ENCODE measurements at regions not wholly inside any gene's neighbourhood (a gene's known extent, or its start where the extent isn't known, plus 50 kb on each side); places are given as distances from the start of the nearest gene placed in this dataset.

DNA sequence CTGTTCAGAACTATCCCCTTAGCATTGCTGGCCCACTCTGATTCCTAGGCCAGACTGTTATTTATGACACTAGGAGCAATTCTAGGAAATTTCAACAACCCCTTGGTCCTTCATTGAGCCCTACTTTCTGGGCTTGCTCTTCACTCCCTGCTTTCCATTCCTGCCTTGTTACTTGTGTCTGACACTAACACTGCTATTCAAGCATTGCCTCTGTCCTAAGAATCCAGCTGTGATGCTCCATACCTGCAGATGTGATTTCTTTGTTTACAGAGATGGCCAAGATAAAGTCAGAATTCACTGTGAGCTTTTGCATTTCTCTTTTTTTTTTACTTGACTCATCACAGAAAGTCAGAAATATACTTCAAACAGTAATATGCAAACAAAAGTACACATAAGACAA lies 377.2 kb upstream of the GOT2 start:
- TF ChIP-seq, protein P1, sequence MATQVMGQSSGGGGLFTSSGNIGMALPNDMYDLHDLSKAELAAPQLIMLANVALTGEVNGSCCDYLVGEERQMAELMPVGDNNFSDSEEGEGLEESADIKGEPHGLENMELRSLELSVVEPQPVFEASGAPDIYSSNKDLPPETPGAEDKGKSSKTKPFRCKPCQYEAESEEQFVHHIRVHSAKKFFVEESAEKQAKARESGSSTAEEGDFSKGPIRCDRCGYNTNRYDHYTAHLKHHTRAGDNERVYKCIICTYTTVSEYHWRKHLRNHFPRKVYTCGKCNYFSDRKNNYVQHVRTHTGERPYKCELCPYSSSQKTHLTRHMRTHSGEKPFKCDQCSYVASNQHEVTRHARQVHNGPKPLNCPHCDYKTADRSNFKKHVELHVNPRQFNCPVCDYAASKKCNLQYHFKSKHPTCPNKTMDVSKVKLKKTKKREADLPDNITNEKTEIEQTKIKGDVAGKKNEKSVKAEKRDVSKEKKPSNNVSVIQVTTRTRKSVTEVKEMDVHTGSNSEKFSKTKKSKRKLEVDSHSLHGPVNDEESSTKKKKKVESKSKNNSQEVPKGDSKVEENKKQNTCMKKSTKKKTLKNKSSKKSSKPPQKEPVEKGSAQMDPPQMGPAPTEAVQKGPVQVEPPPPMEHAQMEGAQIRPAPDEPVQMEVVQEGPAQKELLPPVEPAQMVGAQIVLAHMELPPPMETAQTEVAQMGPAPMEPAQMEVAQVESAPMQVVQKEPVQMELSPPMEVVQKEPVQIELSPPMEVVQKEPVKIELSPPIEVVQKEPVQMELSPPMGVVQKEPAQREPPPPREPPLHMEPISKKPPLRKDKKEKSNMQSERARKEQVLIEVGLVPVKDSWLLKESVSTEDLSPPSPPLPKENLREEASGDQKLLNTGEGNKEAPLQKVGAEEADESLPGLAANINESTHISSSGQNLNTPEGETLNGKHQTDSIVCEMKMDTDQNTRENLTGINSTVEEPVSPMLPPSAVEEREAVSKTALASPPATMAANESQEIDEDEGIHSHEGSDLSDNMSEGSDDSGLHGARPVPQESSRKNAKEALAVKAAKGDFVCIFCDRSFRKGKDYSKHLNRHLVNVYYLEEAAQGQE (IDR thresholded peaks at IDR 0.05; ENCODE audit: insufficient read depth in 1 of 2, low read depth in 2 of 2, low read length in 2 of 2): no peak
- TF ChIP-seq FOXP2 (optimal IDR thresholded peaks at IDR 0.05; ENCODE audit: borderline replicate concordance, extremely low read depth, extremely low read length, insufficient read depth) (no peak), TAF1 (IDR thresholded peaks at IDR 0.05; ENCODE audit: borderline replicate concordance, insufficient read depth, low read length) (no peak), SIN3A (IDR thresholded peaks at IDR 0.05; ENCODE audit: borderline replicate concordance, insufficient read depth, low read length) (no peak), POLR2AphosphoS5 (IDR thresholded peaks at IDR 0.05; ENCODE audit: low read depth, low read length) (no peak)

DNA sequence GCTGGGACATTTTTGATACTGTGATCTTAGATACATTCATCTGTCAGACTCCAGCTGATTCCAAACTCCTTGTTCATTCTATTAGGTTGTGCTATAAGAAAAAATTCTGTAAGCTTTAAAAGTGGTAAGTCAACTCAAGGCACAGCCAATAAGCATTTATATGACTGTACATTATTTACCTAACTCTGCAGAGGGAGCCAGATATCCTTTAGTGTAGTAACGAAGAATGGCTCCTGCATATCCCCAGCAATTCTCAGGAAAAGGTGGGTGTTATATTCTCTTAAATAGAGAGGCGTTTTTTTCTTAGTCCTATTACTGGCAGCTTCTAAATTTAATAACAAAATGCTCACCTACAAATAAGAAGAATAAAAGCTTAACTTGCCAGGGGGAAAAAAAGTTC lies 374.3 kb upstream of the GOT2 start:
- TF ChIP-seq POLR2AphosphoS5 (IDR thresholded peaks at IDR 0.05; ENCODE audit: low read depth, low read length): no peak
- no peak for TF ChIP-seq FOXP2 (optimal IDR thresholded peaks at IDR 0.05; ENCODE audit: borderline replicate concordance, extremely low read depth, extremely low read length, insufficient read depth)
- TF ChIP-seq SIN3A (IDR thresholded peaks at IDR 0.05; ENCODE audit: borderline replicate concordance, insufficient read depth, low read length): no peak
- TF ChIP-seq, protein P1 (IDR thresholded peaks at IDR 0.05; ENCODE audit: insufficient read depth in 1 of 2, low read depth in 2 of 2, low read length in 2 of 2): no peak
- TF ChIP-seq TAF1 (IDR thresholded peaks at IDR 0.05; ENCODE audit: borderline replicate concordance, insufficient read depth, low read length): no peak

DNA sequence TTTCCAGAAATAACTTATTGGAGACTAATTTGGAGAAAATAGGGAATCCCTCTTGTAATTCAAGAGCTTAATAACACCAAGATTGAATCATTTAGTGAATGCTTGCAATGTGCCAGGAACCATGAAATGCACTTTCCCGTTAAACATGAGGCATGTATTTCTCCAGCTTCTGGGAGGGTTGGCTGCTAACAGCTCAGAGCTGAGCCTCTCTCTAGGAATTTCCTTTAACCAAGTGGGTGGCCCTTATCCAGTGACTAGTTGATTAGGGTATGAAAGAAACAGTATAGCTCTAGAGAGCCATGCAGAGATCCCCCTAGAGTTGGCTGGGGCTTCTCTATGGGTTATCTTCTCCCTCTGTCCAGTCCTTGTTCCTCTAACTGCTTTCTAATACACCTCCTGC lies 356.4 kb upstream of the GOT2 start:
- TF ChIP-seq POLR2AphosphoS5 (IDR thresholded peaks at IDR 0.05; ENCODE audit: low read depth, low read length): no peak
- TF ChIP-seq, protein P1 (IDR thresholded peaks at IDR 0.05; ENCODE audit: insufficient read depth in 1 of 2, low read depth in 2 of 2, low read length in 2 of 2): no peak
- no peak for TF ChIP-seq TAF1 (IDR thresholded peaks at IDR 0.05; ENCODE audit: borderline replicate concordance, insufficient read depth, low read length)
- no peak for TF ChIP-seq FOXP2 (optimal IDR thresholded peaks at IDR 0.05; ENCODE audit: borderline replicate concordance, extremely low read depth, extremely low read length, insufficient read depth)
- TF ChIP-seq SIN3A (IDR thresholded peaks at IDR 0.05; ENCODE audit: borderline replicate concordance, insufficient read depth, low read length): no peak

DNA sequence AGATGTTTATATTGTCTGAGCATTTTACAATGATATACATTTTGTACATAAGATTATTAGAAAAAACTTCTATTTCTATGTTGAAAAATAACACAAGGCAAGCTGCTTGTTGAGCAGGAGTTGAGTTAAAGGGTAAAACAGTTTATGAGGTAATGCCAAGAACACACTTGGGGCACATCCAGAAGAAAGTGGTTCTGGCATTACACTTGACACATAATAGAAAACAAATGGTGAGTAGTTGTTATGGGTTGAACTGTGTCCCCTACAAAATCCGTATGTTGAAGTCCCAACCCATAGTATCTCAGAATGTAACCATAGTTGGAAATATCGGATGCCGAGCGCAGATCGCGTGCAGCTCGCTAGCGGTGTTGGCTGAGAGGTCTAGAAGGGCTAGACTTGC lies 354.3 kb upstream of the GOT2 start:
- no peak for TF ChIP-seq FOXP2 (optimal IDR thresholded peaks at IDR 0.05; ENCODE audit: borderline replicate concordance, extremely low read depth, extremely low read length, insufficient read depth)
- TF ChIP-seq POLR2AphosphoS5 (IDR thresholded peaks at IDR 0.05; ENCODE audit: low read depth, low read length): no peak
- no peak for TF ChIP-seq TAF1 (IDR thresholded peaks at IDR 0.05; ENCODE audit: borderline replicate concordance, insufficient read depth, low read length)
- TF ChIP-seq SIN3A (IDR thresholded peaks at IDR 0.05; ENCODE audit: borderline replicate concordance, insufficient read depth, low read length): no peak
- TF ChIP-seq, protein P1 (IDR thresholded peaks at IDR 0.05; ENCODE audit: insufficient read depth in 1 of 2, low read depth in 2 of 2, low read length in 2 of 2): no peak

DNA sequence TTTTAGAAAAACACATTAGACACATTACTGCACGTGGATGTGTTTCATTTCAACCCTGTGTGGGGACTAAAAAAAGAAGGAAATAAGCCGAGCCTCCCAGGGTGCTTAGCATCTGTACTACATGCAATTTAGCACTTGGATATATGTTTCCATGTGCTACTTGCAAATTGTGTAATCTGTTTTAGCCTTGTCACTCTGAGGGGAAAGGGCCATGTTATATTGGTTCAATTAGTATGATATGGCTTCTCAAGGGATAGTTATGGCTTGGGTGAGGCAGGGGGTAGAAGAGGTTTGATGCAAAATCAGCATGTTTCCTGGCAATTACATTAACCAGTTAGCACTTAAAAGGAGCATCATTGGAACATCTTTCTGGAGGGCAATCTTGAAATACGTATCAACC lies 353.5 kb upstream of the GOT2 start:
- no peak for TF ChIP-seq POLR2AphosphoS5 (IDR thresholded peaks at IDR 0.05; ENCODE audit: low read depth, low read length)
- TF ChIP-seq FOXP2 (optimal IDR thresholded peaks at IDR 0.05; ENCODE audit: borderline replicate concordance, extremely low read depth, extremely low read length, insufficient read depth): no peak
- TF ChIP-seq, protein P1 (IDR thresholded peaks at IDR 0.05; ENCODE audit: insufficient read depth in 1 of 2, low read depth in 2 of 2, low read length in 2 of 2): no peak
- no peak for TF ChIP-seq SIN3A (IDR thresholded peaks at IDR 0.05; ENCODE audit: borderline replicate concordance, insufficient read depth, low read length)
- no peak for TF ChIP-seq TAF1 (IDR thresholded peaks at IDR 0.05; ENCODE audit: borderline replicate concordance, insufficient read depth, low read length)

All from PFSK-1 (cell line).